Cardiac septum (tissue), 1 donor: ENCODE measurements at regions not wholly inside any gene's neighbourhood (a gene's known extent, or its start where the extent isn't known, plus 50 kb on each side); places are given as distances from the start of the nearest gene placed in this dataset.
"Not testable (repeated sequence)": the region's sequence is repeated elsewhere in the genome, so short reads cannot be mapped to it uniquely, and the experiment has no call there.

ENCODE experiments used
- DNase-seq: peaks from one replicate; pipeline ENCODE4 v3.0.0-alpha.2; 2020; ENCODE audit warnings: low spot score
- intact Hi-C: fragments of 100-400 bp; cut with DNase I; formaldehyde crosslinking; loops from one replicate; pipeline ENCODE4 v1.14.0; 2022
- donor health status: DM: no; HTN: no; CAD: no.

DNA sequence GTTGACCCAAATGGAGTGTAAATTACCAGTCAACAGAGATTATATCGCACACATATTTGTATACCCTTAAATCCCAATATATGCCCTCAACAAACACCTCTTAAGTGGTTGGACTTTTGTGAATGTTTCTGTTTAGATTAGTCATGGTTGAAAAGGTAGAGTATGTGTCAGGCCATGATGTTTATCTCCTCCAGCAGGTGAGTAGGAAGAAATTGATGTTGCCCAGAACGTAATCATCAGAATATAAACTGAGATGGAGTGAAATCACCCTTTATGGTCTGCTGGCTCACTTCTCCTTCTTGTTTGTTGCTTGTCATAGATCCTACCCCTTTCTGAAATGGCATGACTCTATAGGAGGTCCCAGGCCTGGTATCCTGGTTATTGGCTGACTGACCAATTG is 431.8 kb downstream of the ETS1 start:
- intact Hi-C loops, result loop anchor here (5.0 kb wide), 1 partner anchor 123 kb away; no protein-coding TSS in a partner anchor
- DNase-seq, result no peak

DNA sequence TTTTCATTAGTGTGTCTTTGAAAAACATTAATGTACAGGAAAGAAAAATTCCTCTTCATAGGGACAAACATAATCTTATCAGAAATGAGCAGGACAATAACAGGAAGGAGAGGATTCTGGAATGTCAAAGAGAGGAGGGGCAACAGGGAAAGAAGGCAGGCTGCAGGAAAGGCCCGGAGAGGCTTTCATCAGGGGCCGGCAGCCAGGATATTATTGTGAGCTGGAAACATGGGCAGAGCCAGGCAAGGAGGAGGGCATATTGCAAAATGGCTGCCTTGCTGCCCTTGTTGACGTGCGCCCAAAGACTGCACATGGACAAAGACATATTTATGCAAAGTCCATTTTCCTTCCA is 433.7 kb downstream of the ETS1 start:
- intact Hi-C loops, result no loop called here
- DNase-seq, result no peak

DNA sequence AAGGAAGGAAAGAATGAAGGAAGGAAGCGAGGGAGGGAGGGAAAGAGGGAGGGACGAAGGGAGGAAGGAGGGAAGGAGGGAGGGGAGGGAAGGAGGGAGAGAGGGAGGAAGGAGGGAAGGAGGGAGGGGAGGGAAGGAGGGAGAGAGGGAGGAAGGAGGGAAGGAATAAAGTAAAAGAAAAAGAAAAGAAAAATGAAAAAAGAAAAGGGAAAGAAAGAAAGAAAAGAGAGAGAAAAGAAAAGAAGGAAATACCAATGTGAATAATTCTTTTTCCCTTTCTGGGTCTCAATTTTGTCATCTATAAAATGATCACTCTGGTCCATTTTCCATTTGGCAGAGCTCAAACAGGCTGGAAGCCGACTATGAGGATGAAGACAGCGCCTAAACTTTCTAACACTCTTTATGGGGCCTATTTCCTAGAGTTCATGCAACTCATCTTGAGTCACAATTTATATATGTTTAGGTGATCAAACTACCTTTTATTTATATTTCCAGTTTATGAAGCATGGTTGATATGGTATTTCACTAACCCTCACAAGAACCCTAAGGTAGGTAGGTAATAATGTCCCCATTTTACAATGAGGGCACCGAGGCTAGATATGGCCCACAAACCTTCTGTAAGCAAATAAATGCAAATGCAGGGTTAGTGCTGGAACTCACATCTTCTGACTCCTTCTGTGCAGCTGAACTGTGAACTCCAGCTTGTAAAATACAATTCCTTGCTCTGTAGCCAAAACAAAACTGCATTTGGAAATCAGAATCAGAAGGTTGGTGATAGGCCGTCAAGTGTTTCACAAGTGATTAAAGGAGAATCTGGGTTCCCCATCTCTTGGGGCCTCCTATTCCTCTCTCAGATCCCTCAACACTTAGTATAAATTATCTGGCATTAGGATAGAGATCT is 434.3 kb downstream of the ETS1 start:
- intact Hi-C loops, result no loop called here
- no peak for DNase-seq

DNA sequence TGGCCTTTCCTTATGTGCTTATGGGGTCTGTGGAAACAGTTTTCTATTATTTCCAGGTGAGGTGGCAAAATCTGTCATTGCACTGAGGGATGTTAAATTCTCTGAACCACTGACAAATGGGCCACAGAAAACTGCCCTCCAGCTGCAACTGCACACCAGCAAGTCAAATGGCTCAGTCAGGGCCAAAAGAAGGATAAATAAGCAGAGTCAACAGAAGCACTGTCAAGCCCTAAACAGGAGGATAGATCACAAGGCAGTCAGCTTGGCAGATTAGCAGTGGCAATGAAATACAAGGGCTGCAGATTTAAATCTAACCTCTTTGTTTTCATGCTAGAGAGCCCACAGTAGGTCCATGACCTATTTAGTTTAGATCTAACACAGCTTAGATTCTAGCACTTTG is 435.6 kb downstream of the ETS1 start:
- intact Hi-C loops, result no loop called here
- no peak for DNase-seq

DNA sequence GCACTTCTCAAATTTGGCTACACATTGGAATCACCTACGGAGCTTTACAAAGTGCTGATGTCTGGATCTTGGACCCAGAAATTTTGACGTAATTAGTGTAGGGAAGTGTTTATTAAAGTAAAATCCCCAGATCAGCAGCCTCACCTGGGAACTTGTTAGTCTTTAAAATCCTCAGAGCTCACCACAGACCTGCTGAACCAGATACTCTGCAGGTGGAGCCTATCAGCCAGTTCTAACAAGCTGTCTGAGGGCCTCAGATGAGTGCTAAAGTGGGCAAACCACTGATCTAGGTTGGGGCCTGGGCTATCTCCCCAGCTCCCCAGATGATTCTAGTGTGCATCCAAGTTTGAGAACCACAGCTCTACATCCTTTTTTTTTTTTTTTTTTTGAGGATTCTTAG is 436.0 kb downstream of the ETS1 start:
- intact Hi-C loops, result no loop called here

DNA sequence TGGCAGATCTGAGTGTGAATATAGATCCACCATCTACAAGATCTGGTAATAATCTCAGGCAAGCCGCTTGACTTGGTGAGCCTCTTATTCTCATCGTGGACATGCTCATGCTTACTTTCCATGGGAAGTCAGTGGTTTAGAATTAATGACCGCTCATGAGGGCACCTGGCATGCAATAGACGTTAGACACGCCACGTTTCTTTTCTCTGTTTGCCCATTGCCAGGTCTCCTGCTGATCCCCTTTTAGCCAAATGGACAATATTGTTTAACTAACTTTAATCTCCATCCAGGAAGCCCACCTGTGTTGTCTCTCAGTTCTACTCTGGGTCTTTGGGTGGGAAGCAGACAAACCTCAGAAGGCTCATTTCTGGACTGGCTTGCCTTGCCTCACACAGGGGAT is 439.1 kb downstream of the ETS1 start:
- intact Hi-C loops, result no loop called here
- no peak for DNase-seq

More for the DNA sequence above, 436.0 kb downstream of the ETS1 start:
- no peak for DNase-seq

DNA sequence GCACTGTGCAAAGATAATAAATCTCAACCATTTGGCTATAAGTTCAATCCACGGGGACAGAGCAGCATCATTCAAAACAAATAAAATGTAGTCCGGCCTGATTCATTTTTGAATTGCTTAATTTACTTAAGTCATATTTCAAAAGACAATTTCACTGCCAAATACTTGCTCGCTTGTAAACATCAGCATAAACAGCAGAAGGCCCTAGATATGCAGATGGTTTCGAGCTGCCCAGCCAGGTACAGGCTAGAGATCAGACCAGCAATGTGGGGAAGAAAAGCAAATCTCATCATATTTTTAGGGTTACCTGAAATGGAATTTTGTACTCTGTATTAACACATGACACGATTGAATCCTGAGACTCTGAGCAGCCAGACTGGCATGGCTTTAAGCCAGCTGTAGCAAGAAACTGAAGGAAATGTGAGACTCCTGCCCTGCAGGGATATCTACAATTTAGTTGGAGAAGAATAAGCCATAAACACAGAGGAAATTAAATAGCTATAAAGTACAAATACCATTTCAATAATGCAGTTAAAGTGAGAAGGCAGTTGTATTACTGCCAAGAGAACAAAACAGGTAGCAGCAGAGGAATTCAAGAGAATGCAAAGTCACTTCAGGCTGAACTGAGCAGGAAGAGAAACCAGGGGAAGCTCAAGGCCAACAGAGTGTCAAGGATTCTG is 440.3 kb downstream of the ETS1 start:
- intact Hi-C loops, result no loop called here
- DNase-seq, result no peak

DNA sequence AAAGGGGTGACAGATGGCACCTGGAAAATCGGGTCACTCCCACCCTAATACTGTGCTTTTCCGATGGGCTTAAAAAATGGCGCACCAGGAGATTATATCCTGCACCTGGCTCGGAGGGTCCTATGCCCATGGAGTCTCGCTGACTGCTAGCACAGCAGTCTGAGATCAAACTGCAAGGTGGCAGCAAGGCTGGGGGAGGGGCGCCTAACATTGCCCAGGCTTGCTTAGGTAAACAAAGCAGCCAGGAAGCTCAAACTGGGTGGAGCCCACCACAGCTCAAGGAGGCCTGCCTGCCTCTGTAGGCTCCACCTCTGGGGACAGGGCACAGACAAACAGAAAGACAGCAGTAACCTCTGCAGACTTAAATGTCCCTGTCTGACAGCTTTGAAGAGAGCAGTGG is 447.1 kb downstream of the ETS1 start:
- intact Hi-C loops, result not testable (repeated sequence)

DNA sequence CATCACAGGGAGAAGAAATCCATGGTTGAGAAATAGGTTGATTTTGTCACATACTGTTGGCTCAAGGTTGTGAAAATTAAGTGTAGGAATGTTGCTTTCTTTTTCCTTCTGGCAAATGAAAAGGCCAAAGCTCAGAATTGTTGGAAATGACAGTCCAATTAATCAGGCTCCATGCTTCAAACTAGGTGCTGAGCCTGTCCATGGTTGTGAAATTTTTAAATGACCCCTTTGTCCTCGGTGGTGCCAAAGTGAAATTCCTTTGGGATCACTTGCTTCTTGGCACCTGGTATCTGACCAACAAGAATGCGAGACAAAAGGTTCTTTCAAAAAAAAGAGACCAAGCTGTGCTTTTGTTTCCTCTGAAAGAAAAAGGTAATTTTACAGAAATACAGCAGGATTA is 451.9 kb downstream of the ETS1 start:
- intact Hi-C loops, result no loop called here
- DNase-seq, result no peak

More for the DNA sequence above, 447.1 kb downstream of the ETS1 start:
- DNase-seq, result not testable (repeated sequence)

DNA sequence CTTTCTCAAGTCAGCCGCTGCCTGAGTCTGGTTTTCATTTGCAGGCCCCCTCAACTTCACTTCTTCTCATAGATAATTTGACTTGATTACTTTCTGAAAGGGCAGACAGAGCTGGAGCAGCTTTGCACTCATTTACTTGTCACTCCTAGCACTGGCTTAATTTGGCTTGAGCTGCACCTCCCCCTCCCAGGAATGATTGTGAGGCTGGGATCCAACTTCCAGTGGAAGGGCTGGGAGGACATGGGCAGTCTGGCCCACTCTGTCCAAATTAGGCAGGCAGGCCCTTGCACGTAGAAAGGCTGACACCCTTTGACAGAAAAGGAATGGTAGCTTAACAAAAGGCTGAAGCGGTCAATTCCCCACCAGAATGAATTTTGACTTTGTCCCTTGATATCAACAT is 453.9 kb downstream of the ETS1 start:
- intact Hi-C loops, result no loop called here
- no peak for DNase-seq

DNA sequence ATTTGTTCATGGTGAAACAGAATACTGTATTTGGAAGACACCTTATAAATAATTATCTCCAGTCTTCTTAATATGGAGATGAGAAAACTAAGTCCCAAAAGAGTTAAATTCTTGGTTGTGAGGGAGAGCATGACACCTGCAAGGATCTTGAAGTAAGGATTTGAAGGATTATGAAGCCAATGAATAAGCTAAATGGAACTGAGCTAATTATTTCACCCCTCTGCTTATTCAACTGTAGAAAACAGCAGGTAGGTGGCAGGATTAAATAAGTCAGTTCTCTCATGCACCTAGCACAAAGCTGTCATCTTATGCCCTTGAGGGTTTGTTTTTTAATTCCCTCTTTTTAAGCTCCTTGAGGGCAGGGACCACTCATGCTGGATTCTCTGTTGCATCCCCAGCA is 457.3 kb downstream of the ETS1 start:
- intact Hi-C loops, result no loop called here
- DNase-seq, result no peak

DNA sequence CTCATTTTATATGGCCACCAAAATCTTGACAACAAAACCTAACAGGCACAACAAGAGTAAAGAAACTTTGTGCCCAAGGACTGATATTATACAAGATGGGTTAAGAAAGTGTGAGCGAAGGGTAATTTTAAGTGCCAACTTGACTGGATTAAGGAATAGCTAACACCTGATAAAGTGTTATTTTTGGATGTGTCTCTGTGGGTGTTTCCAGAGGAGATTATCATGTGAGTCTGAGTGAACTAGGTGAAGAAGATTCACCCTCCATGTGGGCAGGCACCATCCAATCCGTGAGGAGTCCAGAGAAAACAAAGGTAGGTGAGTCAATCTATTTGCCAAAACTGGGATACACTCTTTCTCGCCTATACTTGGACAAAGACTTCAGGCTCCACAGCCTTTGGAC is 461.6 kb downstream of the ETS1 start:
- intact Hi-C loops, result no loop called here

DNA sequence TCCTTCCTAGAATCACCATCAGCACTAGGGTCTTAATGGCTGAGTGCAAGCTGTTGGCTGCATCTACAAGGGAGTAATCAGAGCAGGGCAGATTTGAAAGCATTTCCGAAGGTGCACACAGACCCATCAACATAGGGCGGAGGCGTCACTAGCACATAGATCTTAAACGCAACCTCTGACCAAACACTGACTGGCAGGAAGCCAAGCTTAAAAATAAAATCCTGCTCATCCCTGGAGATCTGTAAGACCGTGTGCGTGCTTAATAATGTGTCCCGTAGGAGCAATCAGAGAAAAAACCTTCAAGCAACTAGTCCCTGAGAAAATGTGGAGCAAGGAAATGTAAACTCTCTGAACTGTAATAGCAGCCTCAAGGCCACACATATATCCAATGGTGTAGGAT is 470.5 kb downstream of the ETS1 start:
- intact Hi-C loops, result no loop called here
- DNase-seq, result no peak

More for the DNA sequence above, 461.6 kb downstream of the ETS1 start:
- no peak for DNase-seq

DNA sequence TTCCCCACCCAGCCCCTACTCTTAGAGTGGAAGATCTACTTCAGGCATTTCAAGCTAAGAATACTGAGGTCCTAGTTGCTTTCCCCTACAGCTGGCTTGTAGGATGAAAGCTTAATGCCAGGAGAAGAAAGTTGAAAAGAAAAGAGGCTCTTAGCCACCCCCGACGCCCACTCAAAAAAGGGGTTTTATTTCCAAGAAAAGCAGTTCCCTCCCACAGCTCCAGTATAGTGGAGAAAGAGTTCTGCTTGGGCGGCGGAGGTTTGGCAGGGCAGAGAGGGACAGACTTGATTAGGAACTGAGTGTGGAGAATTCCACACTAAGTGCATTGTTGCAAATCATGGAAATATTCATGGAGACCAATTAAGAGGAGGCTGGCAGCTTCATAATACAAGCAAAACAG is 470.9 kb downstream of the ETS1 start:
- no peak for DNase-seq
- intact Hi-C loops, result no loop called here

DNA sequence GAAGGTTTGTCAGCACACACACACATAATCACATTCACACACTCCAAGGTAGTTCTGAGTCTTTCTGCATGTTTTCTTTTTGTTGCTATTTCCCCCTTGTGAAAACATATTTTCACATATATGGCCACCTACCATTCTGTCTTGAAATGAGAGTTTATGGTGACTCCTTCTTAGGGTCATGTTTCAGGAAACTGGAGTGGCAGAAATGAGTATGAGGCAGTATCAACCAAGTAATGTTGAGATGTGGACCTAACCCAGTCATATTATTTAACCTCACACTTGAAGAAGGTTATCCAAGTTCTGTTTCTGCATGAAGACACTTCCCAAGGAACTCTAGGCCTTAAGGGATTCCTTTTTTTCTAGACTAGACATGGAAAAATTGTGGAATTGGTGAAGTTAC is 481.4 kb downstream of the ETS1 start:
- intact Hi-C loops, result no loop called here

DNA sequence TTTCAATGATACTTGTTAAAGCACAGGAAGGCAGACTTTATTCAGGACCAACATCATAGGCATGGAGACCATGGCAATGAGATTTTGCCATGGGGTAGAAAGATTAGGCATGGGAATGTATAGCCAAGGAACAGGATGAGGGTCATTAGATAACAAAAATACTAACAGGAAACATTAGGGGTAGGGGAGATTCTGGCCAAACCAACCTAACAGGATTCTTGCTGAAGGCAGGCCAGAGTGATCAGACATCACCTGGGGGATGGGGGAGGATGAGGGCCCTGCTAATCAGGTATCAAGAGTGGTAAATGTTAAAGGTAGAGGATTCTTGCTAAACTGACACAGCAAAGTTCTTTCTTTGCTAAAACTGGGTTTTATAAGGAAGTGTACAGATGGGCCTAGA is 481.8 kb downstream of the ETS1 start:
- intact Hi-C loops, result no loop called here
- no peak for DNase-seq

More for the DNA sequence above, 481.4 kb downstream of the ETS1 start:
- no peak for DNase-seq

DNA sequence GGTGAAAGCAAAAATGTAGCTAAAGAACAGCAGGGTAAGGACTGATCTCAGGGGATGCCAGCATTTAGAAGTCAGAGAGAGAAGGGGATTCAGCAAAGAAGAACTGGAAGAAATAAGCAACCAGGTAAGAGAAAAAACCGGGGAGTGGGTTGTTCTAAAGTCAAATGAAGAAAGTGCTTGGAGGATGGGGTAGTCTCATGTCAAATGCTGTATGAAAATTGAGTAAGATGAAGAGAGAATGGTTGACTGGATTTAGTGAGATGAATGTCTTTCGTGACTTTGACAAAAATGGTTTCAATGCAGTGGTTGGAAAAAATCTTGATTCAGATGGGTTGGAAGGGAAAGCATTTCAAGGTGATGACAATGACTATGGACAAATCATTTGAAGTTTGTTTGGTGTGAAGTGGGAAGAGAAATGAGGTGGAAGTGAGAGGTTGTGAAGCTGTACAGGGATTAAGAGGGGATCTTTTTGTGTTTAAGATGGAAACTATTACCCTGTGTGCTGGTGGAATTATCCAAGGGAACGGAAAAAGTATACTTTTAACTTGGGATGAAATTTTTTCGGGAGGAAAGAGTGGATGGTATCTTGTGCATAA is 484.0 kb downstream of the ETS1 start:
- intact Hi-C loops, result no loop called here
- DNase-seq, result no peak

DNA sequence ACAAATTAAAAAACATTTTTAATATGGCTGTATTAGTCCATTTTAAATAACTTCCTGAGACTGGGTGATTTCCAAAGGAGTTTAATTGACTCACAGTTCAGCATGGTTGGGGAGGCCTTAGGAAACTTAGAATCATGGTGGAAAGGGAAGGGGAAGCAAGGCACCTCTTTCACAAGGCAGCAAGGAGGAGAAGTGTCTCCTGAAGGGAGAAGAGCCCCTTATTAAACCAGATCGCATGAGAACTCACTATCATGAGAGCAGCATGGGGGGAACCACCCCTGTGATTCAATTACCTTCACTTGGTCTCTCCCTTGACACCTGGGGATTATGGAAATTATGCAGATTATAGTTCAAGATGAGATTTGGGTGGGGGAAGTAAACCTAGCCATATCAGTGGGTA is 488.6 kb downstream of the ETS1 start:
- no peak for DNase-seq
- intact Hi-C loops, result no loop called here

DNA sequence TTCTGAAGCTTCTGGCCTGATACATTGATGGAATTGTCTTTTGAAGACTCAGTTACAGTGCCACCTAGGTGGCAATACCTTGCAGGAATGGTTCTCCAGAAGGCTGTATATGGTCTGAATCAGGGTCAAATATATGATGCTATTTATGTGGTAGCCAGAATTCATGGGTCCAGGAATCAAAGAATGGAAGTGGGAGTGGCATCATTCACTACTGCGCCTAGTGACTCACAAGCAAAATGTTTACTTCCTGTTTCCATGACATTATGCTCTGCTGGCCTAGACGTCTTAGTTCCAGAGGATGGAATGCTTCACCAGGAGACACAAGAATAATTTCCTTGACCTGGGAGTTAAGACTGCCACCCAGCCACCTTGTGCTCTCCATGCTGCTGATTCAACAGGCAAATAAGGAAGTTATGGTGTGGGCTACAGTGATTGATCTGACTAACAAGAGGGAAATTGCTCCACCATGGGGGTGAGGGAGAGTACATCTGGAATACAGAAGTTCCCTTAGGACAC is 491.8 kb downstream of the ETS1 start:
- intact Hi-C loops, result no loop called here
- DNase-seq, result no peak

DNA sequence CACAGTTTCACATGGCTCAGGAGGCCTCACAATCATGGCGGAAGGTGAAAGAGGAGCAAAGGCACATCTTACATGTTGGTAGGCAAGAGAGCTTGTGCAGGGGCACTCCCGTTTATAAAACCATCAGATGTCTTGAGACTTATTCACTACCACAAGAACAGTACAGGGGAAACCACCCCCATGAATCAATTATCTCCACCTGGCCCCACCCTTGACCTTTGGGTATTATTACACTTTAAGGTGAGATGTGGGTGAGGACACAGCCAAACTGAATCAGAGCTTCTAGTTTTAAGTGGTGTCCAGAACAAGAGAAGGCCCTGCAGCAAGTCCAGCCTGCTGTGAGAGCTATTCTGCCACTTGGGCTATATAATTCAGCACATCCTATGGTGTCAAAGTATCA is 493.7 kb downstream of the ETS1 start:
- no peak for DNase-seq
- intact Hi-C loops, result no loop called here

DNA sequence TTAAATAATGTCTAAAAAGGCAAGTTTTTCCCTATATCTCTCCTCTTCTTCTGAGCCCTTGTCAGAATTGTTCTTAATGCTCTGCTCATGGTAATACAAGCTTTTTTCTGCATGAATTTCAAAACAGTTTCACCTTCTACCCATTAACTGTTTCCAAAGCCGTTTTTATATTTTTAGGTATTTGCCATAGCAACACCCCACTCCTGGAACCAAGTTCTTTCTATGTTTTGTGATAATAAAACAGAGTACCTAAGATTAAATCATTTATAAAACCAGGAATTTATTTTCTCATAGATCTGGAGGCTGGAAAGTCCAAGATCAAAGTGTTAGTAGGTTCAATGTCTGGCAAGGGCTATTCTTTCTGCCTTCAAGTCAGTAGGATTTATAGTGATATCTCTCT is 497.4 kb downstream of the ETS1 start:
- no peak for DNase-seq
- intact Hi-C loops, result no loop called here
